GM12878 (cell line): ENCODE measurements at regions not wholly inside any gene's neighbourhood (a gene's known extent, or its start where the extent isn't known, plus 50 kb on each side); places are given as distances from the start of the nearest gene placed in this dataset.

Experiments
- BCL11A ChIP-seq: IDR thresholded peaks from 2 replicates; pipeline ENCODE4 v1.6.1; 2011; ENCODE audit warnings: low read depth, low read length
- CREM ChIP-seq: IDR thresholded peaks from 2 replicates; pipeline ENCODE4 v1.6.1; 2014; ENCODE audit warnings: antibody characterized with exemption, low read depth
- FOXK2 ChIP-seq: fragments of 450-650 bp; IDR thresholded peaks from 2 replicates; pipeline ENCODE4 v1.6.1; 2017; ENCODE audit warnings: mild to moderate bottlenecking, moderate library complexity
- TCF3 ChIP-seq: IDR thresholded peaks from 2 replicates; pipeline ENCODE4 v1.6.1; 2012; ENCODE audit warnings: low read depth, mild to moderate bottlenecking, low read length, borderline replicate concordance; ENCODE audit not compliant: insufficient read depth

DNA sequence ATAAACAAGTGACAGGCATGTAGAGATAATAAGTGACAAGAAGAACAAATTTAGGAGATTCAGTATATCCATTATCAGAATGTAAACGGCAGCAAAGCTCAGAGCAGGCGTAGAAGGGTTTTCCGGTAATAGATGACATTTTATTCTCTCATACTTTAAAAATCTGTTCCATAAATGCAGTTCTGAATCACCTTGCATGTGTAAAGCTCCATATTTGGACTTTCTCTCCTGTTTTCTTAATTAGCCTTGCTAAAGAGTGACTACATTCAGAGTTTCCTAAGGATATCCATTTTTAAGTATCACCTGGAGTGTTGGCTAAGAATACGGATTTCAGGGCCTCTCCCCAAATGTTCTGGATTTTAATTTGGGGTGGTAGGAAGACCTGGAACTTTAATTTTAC, 122.0 kb downstream of the SPP2 start:
- TF ChIP-seq TCF3 (no peak), CREM (no peak), FOXK2 (no peak), BCL11A (no peak)
